ENCODE measurements at regions not wholly inside any gene's neighbourhood (a gene's known extent, or its start where the extent isn't known, plus 50 kb on each side); places are given as distances from the start of the nearest gene placed in this dataset.

DNA sequence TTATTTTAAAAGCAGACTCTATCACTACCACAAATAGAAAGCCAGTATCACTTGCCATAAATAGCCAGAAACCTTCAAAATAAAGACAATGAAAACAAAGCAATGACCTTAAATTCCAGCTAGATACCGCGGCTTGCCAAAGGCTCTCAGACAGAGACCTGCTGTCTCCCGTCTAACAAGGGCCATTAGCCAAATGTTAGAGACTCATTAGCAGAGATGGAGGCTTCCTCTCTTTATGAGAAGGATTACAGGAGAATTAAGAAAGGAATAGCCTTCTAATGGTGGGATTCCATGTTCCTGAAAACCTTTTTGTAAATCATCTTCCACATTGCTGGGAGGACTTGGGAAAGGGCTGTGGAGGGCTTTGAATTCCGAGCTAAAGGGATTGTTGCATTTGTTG, 206.7 kb downstream of the AACS start:
- H3K27ac Mint-ChIP-seq = no peak overlapping the region
- peaks cover 9% of the 10 kb centered on the region; the same call in 1 of the 3 replicates for H3K36me3 Mint-ChIP-seq (ENCODE audit: low read depth)
- Histone ChIP-seq H3K4me2 (no peak overlapping the region), H3F3A (replicated peaks; ENCODE audit: low read depth) (no peaks in the 10 kb centered on the region), H3K9me2 (ENCODE audit: insufficient read depth) (no peaks in the 10 kb centered on the region; the same call in 1 of the 2 replicates), H4K20me1 (replicated peaks; ENCODE audit: insufficient read depth) (peaks cover 29% of the 10 kb centered on the region), H3K36me3 (ENCODE audit: insufficient read depth) (no peaks in the 10 kb centered on the region), H3K4me3 (no peak overlapping the region), H3K27ac (ENCODE audit: low read depth) (no peak overlapping the region), H3K79me2 (replicated peaks; ENCODE audit: insufficient read depth) (peaks cover 52% of the 10 kb centered on the region), H3K4me1 (ENCODE audit: insufficient read depth) (peaks cover 22% of the 10 kb centered on the region), H3K27me3 (ENCODE audit: insufficient read depth) (no peaks in the 10 kb centered on the region), H2AFZ (no peak overlapping the region)
- TF ChIP-seq ZNF331 (CRISPR knock-in tag; IDR thresholded peaks at IDR 0.05; ENCODE audit: low read depth) (no peak), POLR2AphosphoS5 (IDR thresholded peaks at IDR 0.05; ENCODE audit: low read depth) (no peak)
- TF ChIP-seq, protein P1, sequence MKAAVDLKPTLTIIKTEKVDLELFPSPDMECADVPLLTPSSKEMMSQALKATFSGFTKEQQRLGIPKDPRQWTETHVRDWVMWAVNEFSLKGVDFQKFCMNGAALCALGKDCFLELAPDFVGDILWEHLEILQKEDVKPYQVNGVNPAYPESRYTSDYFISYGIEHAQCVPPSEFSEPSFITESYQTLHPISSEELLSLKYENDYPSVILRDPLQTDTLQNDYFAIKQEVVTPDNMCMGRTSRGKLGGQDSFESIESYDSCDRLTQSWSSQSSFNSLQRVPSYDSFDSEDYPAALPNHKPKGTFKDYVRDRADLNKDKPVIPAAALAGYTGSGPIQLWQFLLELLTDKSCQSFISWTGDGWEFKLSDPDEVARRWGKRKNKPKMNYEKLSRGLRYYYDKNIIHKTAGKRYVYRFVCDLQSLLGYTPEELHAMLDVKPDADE (IDR thresholded peaks at IDR 0.05) = no peak
- TF ChIP-seq, protein P2, sequence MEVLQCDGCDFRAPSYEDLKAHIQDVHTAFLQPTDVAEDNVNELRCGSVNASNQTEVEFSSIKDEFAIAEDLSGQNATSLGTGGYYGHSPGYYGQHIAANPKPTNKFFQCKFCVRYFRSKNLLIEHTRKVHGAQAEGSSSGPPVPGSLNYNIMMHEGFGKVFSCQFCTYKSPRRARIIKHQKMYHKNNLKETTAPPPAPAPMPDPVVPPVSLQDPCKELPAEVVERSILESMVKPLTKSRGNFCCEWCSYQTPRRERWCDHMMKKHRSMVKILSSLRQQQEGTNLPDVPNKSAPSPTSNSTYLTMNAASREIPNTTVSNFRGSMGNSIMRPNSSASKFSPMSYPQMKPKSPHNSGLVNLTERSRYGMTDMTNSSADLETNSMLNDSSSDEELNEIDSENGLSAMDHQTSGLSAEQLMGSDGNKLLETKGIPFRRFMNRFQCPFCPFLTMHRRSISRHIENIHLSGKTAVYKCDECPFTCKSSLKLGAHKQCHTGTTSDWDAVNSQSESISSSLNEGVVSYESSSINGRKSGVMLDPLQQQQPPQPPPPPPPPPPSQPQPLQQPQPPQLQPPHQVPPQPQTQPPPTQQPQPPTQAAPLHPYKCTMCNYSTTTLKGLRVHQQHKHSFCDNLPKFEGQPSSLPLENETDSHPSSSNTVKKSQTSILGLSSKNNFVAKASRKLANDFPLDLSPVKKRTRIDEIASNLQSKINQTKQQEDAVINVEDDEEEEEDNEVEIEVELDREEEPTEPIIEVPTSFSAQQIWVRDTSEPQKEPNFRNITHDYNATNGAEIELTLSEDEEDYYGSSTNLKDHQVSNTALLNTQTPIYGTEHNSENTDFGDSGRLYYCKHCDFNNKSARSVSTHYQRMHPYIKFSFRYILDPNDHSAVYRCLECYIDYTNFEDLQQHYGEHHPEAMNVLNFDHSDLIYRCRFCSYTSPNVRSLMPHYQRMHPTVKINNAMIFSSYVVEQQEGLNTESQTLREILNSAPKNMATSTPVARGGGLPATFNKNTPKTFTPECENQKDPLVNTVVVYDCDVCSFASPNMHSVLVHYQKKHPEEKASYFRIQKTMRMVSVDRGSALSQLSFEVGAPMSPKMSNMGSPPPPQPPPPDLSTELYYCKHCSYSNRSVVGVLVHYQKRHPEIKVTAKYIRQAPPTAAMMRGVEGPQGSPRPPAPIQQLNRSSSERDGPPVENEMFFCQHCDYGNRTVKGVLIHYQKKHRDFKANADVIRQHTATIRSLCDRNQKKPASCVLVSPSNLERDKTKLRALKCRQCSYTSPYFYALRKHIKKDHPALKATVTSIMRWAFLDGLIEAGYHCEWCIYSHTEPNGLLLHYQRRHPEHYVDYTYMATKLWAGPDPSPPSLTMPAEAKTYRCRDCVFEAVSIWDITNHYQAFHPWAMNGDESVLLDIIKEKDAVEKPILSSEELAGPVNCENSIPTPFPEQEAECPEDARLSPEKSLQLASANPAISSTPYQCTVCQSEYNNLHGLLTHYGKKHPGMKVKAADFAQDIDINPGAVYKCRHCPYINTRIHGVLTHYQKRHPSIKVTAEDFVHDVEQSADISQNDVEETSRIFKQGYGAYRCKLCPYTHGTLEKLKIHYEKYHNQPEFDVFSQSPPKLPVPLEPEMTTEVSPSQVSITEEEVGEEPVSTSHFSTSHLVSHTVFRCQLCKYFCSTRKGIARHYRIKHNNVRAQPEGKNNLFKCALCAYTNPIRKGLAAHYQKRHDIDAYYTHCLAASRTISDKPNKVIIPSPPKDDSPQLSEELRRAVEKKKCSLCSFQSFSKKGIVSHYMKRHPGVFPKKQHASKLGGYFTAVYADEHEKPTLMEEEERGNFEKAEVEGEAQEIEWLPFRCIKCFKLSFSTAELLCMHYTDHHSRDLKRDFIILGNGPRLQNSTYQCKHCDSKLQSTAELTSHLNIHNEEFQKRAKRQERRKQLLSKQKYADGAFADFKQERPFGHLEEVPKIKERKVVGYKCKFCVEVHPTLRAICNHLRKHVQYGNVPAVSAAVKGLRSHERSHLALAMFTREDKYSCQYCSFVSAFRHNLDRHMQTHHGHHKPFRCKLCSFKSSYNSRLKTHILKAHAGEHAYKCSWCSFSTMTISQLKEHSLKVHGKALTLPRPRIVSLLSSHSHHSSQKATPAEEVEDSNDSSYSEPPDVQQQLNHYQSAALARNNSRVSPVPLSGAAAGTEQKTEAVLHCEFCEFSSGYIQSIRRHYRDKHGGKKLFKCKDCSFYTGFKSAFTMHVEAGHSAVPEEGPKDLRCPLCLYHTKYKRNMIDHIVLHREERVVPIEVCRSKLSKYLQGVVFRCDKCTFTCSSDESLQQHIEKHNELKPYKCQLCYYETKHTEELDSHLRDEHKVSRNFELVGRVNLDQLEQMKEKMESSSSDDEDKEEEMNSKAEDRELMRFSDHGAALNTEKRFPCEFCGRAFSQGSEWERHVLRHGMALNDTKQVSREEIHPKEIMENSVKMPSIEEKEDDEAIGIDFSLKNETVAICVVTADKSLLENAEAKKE (CRISPR knock-in tag; IDR thresholded peaks at IDR 0.05) = no peak
- ATAC-seq (no peak), DNase-seq (ENCODE audit: low spot score) (no peak)
- H3K4me3 Mint-ChIP-seq = no peak overlapping the region
- H3K27me3 Mint-ChIP-seq (ENCODE audit: insufficient read depth, low read depth, poor library complexity) = peaks cover 7% of the 10 kb centered on the region
- H3K9me3 Mint-ChIP-seq = no peaks in the 10 kb centered on the region
- peaks cover 49% of the 10 kb centered on the region for H3K4me1 Mint-ChIP-seq

DNA sequence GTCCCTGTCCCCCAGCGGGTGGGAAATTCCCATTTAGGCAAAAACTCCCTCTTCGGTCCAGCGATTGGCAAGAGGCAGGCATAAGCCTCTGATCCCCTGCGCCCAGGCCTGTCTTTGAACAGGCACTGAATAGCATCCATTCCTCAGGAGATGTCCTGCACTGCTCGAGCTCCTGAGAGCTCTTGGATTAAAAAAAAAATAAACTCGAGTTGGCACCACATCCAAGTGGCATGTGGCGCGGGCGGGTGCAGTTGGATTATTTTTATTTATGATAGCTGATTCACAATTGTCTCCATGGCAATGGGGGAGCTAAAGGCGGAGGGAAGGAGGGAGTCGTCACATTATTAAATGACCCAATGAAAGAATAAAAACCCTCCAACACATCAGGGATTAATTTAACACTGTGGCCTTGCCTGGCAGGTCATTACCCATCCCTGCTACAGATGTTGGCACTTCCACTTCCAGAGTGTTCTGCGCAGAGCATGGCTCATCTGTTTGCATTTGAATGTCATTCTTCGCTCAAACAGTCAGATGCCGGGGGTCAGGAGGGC, 207.2 kb downstream of the AACS start:
- H3K36me3 ChIP-seq (ENCODE audit: insufficient read depth) = no peaks in the 10 kb centered on the region
- Mint-ChIP-seq H3K4me3 (no peak overlapping the region), H3K27me3 (ENCODE audit: insufficient read depth, low read depth, poor library complexity) (peaks cover 10% of the 10 kb centered on the region), H3K27ac (no peak overlapping the region), H3K4me1 (peaks cover 49% of the 10 kb centered on the region), H3K36me3 (ENCODE audit: low read depth) (peaks cover 6% of the 10 kb centered on the region; the same call in 1 of the 3 replicates), H3K9me3 (no peaks in the 10 kb centered on the region)
- H3K4me2 ChIP-seq = no peak overlapping the region
- no peaks in the 10 kb centered on the region; the same call in 1 of the 2 replicates for H3K9me2 ChIP-seq (ENCODE audit: insufficient read depth)
- no peaks in the 10 kb centered on the region for H3K27me3 ChIP-seq (ENCODE audit: insufficient read depth)
- no peak overlapping the region for H2AFZ ChIP-seq
- peaks cover 22% of the 10 kb centered on the region for H3K4me1 ChIP-seq (ENCODE audit: insufficient read depth)
- peaks cover 47% of the 10 kb centered on the region for H3K79me2 ChIP-seq (replicated peaks; ENCODE audit: insufficient read depth)
- no peaks in the 10 kb centered on the region for H3F3A ChIP-seq (replicated peaks; ENCODE audit: low read depth)
- DNase-seq (ENCODE audit: low spot score) = no peak
- ATAC-seq = no peak
- TF ChIP-seq JUNB (IDR thresholded peaks at IDR 0.05; ENCODE audit: unreplicated experiment) (no peak), STAT1 (IDR thresholded peaks at IDR 0.05; ENCODE audit: unreplicated experiment) (no peak), POLR2AphosphoS5 (IDR thresholded peaks at IDR 0.05; ENCODE audit: low read depth) (no peak), NANOG (IDR thresholded peaks at IDR 0.05; ENCODE audit: borderline replicate concordance) (no peak)
- TF ChIP-seq, protein P1 (IDR thresholded peaks at IDR 0.05) = no peak
- no peak overlapping the region for H3K27ac ChIP-seq (ENCODE audit: low read depth)
- peaks cover 27% of the 10 kb centered on the region for H4K20me1 ChIP-seq (replicated peaks; ENCODE audit: insufficient read depth)
- H3K4me3 ChIP-seq = no peak overlapping the region
